ENCODE measurements at regions not wholly inside any gene's neighbourhood (a gene's known extent, or its start where the extent isn't known, plus 50 kb on each side); places are given as distances from the start of the nearest gene placed in this dataset.
"Not testable (repeated sequence)": the region's sequence is repeated elsewhere in the genome, so short reads cannot be mapped to it uniquely, and the experiment has no call there.

DNA sequence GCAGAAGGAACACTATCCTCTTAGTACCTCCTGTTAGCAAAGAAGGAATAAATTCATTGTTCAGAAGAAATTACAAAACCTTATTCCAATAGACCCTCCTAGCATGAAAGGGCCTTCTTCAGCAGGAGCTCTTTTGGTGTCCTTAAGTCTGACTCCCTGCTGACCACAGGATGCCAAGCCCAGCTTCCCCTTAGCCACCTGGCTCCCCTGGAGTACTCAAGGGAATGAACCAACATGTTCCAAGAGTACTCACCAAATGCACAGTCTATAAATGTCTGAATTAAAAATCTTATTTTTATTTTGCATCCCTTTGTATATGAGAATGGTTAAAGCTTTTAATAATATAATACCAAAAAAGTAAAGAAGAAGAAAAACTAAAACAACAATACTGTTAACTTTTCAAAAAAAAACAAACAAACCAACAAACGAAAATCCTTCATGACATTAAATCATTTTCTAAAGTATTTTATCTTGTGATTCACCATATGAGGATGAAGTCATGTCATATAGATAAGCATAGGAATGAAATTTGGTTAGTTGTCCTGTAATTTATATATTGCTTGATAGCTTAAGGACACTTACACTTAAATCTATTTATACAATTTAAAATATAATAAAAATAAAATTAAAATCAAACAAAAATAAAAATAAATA, 1355.1 kb downstream of the HACE1 start (continued):
- TF ChIP-seq, protein P1, sequence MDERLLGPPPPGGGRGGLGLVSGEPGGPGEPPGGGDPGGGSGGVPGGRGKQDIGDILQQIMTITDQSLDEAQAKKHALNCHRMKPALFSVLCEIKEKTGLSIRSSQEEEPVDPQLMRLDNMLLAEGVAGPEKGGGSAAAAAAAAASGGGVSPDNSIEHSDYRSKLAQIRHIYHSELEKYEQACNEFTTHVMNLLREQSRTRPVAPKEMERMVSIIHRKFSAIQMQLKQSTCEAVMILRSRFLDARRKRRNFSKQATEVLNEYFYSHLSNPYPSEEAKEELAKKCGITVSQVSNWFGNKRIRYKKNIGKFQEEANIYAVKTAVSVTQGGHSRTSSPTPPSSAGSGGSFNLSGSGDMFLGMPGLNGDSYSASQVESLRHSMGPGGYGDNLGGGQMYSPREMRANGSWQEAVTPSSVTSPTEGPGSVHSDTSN (CRISPR knock-in tag; IDR thresholded peaks at IDR 0.05) = no peak
- TF ChIP-seq, protein P2, sequence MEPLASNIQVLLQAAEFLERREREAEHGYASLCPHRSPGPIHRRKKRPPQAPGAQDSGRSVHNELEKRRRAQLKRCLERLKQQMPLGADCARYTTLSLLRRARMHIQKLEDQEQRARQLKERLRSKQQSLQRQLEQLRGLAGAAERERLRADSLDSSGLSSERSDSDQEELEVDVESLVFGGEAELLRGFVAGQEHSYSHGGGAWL (CRISPR knock-in tag; IDR thresholded peaks at IDR 0.05) = no peak
- TF ChIP-seq FOXA1 (IDR thresholded peaks at IDR 0.05) (no peak), FOXA1 (CRISPR knock-in tag; IDR thresholded peaks at IDR 0.05) (no peak), KLF13 (CRISPR knock-in tag; IDR thresholded peaks at IDR 0.05) (no peak)

DNA sequence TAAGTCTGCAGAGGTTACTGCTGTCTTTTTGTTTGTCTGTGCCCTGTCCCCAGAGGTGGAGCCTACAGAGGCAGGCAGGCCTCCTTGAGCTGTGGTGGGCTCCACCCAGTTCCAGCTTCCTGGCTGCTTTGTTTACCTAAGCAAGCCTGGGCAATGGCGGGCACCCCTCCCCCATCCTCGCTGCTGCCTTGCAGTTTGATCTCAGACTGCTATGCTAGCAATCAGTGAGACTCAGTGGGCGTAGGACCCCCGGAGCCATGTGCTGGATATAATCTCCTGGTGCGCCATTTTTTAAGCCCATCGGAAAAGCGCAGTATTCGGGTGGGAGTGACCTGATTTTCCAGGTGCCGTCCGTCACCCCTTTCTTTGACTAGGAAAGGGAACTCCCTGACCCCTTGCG, 1363.1 kb downstream of the HACE1 start:
- H4K20me1 ChIP-seq (ENCODE audit: insufficient read depth, low read length); CTCF ChIA-PET (ENCODE audit: low intra/inter-chr PET ratio, low total read pairs); BruUV-seq (replicated peaks); H3K4me3 ChIP-seq (replicated peaks in 1 of 3; ENCODE audit: insufficient read depth in 1 of 3, low read depth in 2 of 3, low read length in 3 of 3); H2AFZ ChIP-seq (ENCODE audit: low read length); H3K36me3 ChIP-seq (replicated peaks in 1 of 2; ENCODE audit: control insufficient read depth in 1 of 2, insufficient read depth in 2 of 2, low read length in 2 of 2); H3K9me3 ChIP-seq (ENCODE audit: low read length); ATAC-seq; FAIRE-seq; H3K27me3 ChIP-seq (ENCODE audit: control insufficient read depth in 1 of 2, insufficient read depth in 2 of 2, low read length in 2 of 2); in situ Hi-C loops (cut with HindIII; ENCODE audit: extremely low pct_ligation_motif_present, low pct_unique_long_range_greater_than_20kb); H3K4me1 ChIP-seq (ENCODE audit: insufficient read depth, low read length); H3K27ac ChIP-seq (ENCODE audit: extremely low read length, insufficient read depth, low read length); intact Hi-C loops (cut with micrococcal nuclease; ENCODE audit: unreplicated experiment); POLR2A ChIA-PET; DNase-seq (ENCODE audit: low spot score); H3K79me2 ChIP-seq (ENCODE audit: insufficient read depth, low read length); H3K9ac ChIP-seq (ENCODE audit: insufficient read depth, low read depth, low read length); TF ChIP-seq FOXA1 (IDR thresholded peaks at IDR 0.05): not testable (repeated sequence)
- 0 out of 2 replicates have a peak, but pooled peaks have one; percentile 8 for TF ChIP-seq FOXA1 (CRISPR knock-in tag; IDR thresholded peaks at IDR 0.05)
- TF ChIP-seq, protein P3, sequence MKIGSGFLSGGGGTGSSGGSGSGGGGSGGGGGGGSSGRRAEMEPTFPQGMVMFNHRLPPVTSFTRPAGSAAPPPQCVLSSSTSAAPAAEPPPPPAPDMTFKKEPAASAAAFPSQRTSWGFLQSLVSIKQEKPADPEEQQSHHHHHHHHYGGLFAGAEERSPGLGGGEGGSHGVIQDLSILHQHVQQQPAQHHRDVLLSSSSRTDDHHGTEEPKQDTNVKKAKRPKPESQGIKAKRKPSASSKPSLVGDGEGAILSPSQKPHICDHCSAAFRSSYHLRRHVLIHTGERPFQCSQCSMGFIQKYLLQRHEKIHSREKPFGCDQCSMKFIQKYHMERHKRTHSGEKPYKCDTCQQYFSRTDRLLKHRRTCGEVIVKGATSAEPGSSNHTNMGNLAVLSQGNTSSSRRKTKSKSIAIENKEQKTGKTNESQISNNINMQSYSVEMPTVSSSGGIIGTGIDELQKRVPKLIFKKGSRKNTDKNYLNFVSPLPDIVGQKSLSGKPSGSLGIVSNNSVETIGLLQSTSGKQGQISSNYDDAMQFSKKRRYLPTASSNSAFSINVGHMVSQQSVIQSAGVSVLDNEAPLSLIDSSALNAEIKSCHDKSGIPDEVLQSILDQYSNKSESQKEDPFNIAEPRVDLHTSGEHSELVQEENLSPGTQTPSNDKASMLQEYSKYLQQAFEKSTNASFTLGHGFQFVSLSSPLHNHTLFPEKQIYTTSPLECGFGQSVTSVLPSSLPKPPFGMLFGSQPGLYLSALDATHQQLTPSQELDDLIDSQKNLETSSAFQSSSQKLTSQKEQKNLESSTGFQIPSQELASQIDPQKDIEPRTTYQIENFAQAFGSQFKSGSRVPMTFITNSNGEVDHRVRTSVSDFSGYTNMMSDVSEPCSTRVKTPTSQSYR (CRISPR knock-in tag; IDR thresholded peaks at IDR 0.05; ENCODE audit: borderline replicate concordance) = peak; percentile 58; the same call in 1 of the 2 replicates
- H3K4me2 ChIP-seq (ENCODE audit: low read depth, low read length) = peak overlapping the region; percentile 23; the same call in 1 of the 2 replicates
- 52% methylated on average over 10 of the region's 11 CpGs for WGBS (ENCODE audit: low lambda C conversion rate)

All from HepG2 (cell line).